Mucosa of descending colon (tissue), 3 donors: ENCODE measurements at regions not wholly inside any gene's neighbourhood (a gene's known extent, or its start where the extent isn't known, plus 50 kb on each side); places are given as distances from the start of the nearest gene placed in this dataset.

Source experiments
- ATAC-seq: fragments of 200-7000 bp; cut with Tn5 transposase; one replicate; pipeline ENCODE4 v1.9.1; 2020; ENCODE audit warnings: mild to moderate bottlenecking, moderate library complexity
- DNase-seq, 3 donors: peaks; one replicate each; pipeline ENCODE4 v3.0.0-alpha.2; 2020
- H3K36me3 ChIP-seq: fragments of 200-600 bp; one replicate; pipeline ENCODE4 v1.8.0; 2021; ENCODE audit warnings: low read depth, mild to moderate bottlenecking
- H3K4me1 ChIP-seq: fragments of 200-600 bp; one replicate; pipeline ENCODE4 v1.8.0; 2021; ENCODE audit warnings: low read depth, mild to moderate bottlenecking
- H3K4me3 ChIP-seq: fragments of 200-600 bp; one replicate; pipeline ENCODE4 v1.8.0; 2021; ENCODE audit warnings: mild to moderate bottlenecking
- H3K9me3 ChIP-seq: fragments of 200-600 bp; one replicate; pipeline ENCODE4 v1.8.0; 2021; ENCODE audit warnings: mild to moderate bottlenecking
- CTCF ChIP-seq: fragments of 200-600 bp; IDR thresholded peaks from one replicate; pipeline ENCODE4 v1.8.0; 2022; ENCODE audit warnings: antibody characterized with exemption, mild to moderate bottlenecking
- intact Hi-C, 2 donors: fragments of 100-400 bp; cut with DNase I in 1 of 2; cut with micrococcal nuclease in 1 of 2; formaldehyde crosslinking; loops; one replicate each; pipeline versions ENCODE4 v1.11.0 to v1.11.1; 2022; cut with DNase I, micrococcal nuclease
- donor health status: DM: no; HTN: no; CAD: no; lungs with moderate emphysema.
- donor health status: DM: no; HTN: no; CAD: no.
- donor health status: DM: no; HTN: yes; CAD: no.

DNA sequence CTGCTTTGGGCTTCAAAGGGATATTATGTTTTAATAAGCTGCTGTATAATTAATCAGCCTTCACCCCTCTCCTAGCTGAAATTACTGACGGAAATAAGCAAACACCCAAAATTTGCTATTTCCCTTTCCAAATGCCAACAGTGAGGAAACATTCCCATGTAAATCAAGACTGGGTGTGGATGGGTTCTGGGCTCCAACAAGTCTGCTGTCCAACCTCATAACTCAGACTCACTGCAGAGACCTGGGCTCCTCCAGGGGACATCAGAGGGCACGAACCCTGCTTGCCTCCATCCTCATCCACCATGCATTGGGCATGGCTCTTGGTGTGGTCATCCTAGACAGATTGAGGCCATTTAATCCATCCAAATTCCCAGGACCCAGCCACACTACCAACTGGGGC, 173.7 kb downstream of the C1D start:
- DNase-seq (no peak), ATAC-seq (no peak)
- no peaks in the 10 kb centered on the region for H3K9me3 ChIP-seq
- H3K4me3 ChIP-seq: no peak overlapping the region
- H3K4me1 ChIP-seq: no peaks in the 10 kb centered on the region
- TF ChIP-seq CTCF: no peak
- H3K36me3 ChIP-seq: no peaks in the 10 kb centered on the region
- intact Hi-C loops: no loop called here

- no peaks in the 10 kb centered on the region for H3K36me3 ChIP-seq
- ATAC-seq (peak; percentile 64), DNase-seq (no peak)
- H3K9me3 ChIP-seq: no peaks in the 10 kb centered on the region
- H3K4me1 ChIP-seq: no peaks in the 10 kb centered on the region
- no peak overlapping the region for H3K4me3 ChIP-seq
- intact Hi-C loops: no loop called here
- no peak for TF ChIP-seq CTCF
These were observed 171.2 kb downstream of the C1D start for GRCh38 chr2:67891642-67892041.

DNA sequence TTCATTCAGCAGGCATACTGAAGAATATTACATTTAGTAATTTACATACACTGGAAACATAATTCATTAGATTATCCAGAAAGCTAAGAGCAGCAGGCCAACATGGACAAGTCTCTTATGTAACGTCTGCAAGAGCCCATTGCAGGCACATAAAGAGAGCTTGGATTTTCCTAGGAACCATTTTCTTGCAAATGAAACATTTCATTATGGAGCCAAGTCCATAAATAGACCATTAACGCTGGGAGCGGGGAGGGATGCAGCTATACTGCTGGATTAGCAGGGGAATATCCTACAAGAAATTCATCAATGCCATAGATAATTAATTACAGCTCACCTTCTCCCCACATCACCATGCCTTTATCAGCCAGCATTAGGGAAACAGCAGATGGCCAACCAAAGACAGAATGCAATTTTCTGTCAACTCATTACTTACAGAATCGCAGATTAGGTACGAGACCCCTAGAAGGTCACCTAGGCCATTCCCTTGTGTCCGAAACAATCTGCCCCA, 170.4 kb downstream of the C1D start:
- Histone ChIP-seq H3K9me3 (no peaks in the 10 kb centered on the region), H3K4me1 (no peaks in the 10 kb centered on the region), H3K4me3 (no peak overlapping the region), H3K36me3 (no peaks in the 10 kb centered on the region)
- intact Hi-C loops: no loop called here
- no peak for TF ChIP-seq CTCF
- ATAC-seq (no peak), DNase-seq (no peak)

GRCh38 chr2:67895227-67895941, 167.4 kb downstream of the C1D start:
- no peaks in the 10 kb centered on the region for H3K9me3 ChIP-seq
- no peak for ATAC-seq
- no peak overlapping the region for H3K4me3 ChIP-seq
- H3K36me3 ChIP-seq: no peaks in the 10 kb centered on the region
- no peak for TF ChIP-seq CTCF
- no peak for DNase-seq
- intact Hi-C loops: no loop called here
- H3K4me1 ChIP-seq: no peaks in the 10 kb centered on the region

DNA sequence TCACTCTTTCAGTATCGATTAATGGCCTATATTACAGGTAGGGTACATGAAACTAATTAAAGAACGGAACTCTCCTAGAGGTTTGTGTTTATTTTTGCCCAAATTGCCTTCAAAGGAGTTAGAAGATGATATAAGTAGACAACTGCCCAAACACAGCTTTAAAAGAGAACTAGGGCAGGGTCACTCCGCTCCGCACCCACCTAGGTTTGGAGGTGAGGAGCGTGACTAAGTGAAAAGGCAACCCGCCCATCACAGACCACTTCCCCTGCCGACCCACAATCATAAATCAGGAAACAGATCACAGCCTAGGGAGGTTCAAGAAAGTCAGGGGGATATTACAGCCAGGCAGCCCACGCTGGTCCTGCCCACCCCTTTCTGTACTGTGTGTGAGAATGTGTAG, 166.7 kb downstream of the C1D start:
- Histone ChIP-seq H3K36me3 (no peaks in the 10 kb centered on the region), H3K4me3 (no peak overlapping the region), H3K9me3 (no peaks in the 10 kb centered on the region), H3K4me1 (no peaks in the 10 kb centered on the region)
- no peak for ATAC-seq
- no peak for DNase-seq
- intact Hi-C loops: no loop called here
- TF ChIP-seq CTCF: no peak

- Histone ChIP-seq H3K4me1 (no peaks in the 10 kb centered on the region), H3K36me3 (no peaks in the 10 kb centered on the region), H3K4me3 (no peak overlapping the region), H3K9me3 (no peaks in the 10 kb centered on the region)
- intact Hi-C loops: no loop called here
- no peak for TF ChIP-seq CTCF
- DNase-seq (no peak), ATAC-seq (no peak)
These were observed 166.3 kb downstream of the C1D start for GRCh38 chr2:67896476-67896875.
